Testis (tissue), 2 donors: ENCODE measurements at regions not wholly inside any gene's neighbourhood (a gene's known extent, or its start where the extent isn't known, plus 50 kb on each side); places are given as distances from the start of the nearest gene placed in this dataset.

ENCODE experiments used
- DNase-seq: peaks from one replicate; pipeline ENCODE4 v3.0.0-alpha.2; 2019
- H3K27ac ChIP-seq, 2 donors: fragments of 200-600 bp; sonication (generic); one replicate each; pipeline ENCODE4 v1.5.1; 2019
- H3K27me3 ChIP-seq: fragments of 200-600 bp; sonication (generic); one replicate; pipeline ENCODE4 v1.5.1; 2019
- H3K36me3 ChIP-seq: fragments of 200-600 bp; sonication (generic); one replicate; pipeline ENCODE4 v1.5.1; 2017; ENCODE audit warnings: low read depth; ENCODE audit errors: missing control alignments
- H3K4me1 ChIP-seq: fragments of 200-600 bp; sonication (generic); one replicate; pipeline ENCODE4 v1.5.1; 2019
- H3K4me3 ChIP-seq, 2 donors: fragments of 200-600 bp; sonication (generic); one replicate each; pipeline ENCODE4 v1.5.1; 2017 to 2019
- H3K9me3 ChIP-seq: fragments of 200-600 bp; sonication (generic); one replicate; pipeline ENCODE4 v1.5.1; 2017
- POLR2A ChIP-seq: fragments of 450-650 bp; IDR thresholded peaks from one replicate; pipeline ENCODE4 v1.6.1; 2017; ENCODE audit warnings: antibody characterized with exemption, mild to moderate bottlenecking, moderate library complexity
- WGBS, 2 donors: methylation state at CpG; one replicate each; pipeline ENCODE4 v1.1.5; 2018; 5-methylcytosine and 5-hydroxymethylcytosine counted together
- intact Hi-C: fragments of 100-400 bp; cut with DNase I; formaldehyde crosslinking; loops from one replicate; pipeline ENCODE4 v1.15.1; 2023; ENCODE audit warnings: low total_unique reads
- TF ChIP-seq, protein P1 (sequence below), 3 experiments: fragments of 450-650 bp in 2 of 3; fragments of 200-600 bp in 1 of 3; sonication (generic) in 1 of 3; IDR thresholded peaks; one replicate each; pipeline ENCODE4 v1.5.1; 2016 to 2019; ENCODE audit warnings: antibody characterized with exemption in 3 of 3, mild to moderate bottlenecking in 2 of 3, moderate library complexity in 1 of 3

DNA sequence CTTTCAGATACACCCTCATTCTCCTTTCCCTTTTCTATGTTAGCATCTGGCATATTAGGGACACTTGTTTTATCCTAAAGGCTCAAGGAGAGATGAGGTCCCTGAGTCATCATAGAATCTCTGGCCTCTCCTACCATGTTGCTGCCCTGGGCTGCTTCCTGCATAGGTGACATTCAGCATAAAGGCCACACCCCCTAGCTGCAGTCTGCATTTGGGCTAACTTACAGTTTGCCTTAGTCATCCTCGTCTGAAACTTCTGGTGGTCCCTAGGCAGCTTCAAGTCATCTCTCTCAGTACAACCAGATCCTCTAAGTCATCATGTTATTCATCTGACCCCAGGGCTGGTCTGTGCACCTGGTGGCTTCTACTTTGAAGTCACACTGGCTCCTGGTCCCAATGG lies 982.7 kb upstream of the NR2F2 start:
- Histone ChIP-seq H3K4me3 (no peak overlapping the region), H3K4me1 (no peaks in the 10 kb centered on the region), H3K9me3 (no peaks in the 10 kb centered on the region), H3K36me3 (no peaks in the 10 kb centered on the region), H3K27ac (no peak overlapping the region), H3K27me3 (no peaks in the 10 kb centered on the region)
- TF ChIP-seq, protein P1, sequence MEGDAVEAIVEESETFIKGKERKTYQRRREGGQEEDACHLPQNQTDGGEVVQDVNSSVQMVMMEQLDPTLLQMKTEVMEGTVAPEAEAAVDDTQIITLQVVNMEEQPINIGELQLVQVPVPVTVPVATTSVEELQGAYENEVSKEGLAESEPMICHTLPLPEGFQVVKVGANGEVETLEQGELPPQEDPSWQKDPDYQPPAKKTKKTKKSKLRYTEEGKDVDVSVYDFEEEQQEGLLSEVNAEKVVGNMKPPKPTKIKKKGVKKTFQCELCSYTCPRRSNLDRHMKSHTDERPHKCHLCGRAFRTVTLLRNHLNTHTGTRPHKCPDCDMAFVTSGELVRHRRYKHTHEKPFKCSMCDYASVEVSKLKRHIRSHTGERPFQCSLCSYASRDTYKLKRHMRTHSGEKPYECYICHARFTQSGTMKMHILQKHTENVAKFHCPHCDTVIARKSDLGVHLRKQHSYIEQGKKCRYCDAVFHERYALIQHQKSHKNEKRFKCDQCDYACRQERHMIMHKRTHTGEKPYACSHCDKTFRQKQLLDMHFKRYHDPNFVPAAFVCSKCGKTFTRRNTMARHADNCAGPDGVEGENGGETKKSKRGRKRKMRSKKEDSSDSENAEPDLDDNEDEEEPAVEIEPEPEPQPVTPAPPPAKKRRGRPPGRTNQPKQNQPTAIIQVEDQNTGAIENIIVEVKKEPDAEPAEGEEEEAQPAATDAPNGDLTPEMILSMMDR (IDR thresholded peaks at IDR 0.05): no peak
- TF ChIP-seq POLR2A: no peak
- DNase-seq: no peak
- WGBS, 2 donors: 69 to 84% methylated on average over 1 of the region's 1 CpG
- intact Hi-C loops: no loop called here

DNA sequence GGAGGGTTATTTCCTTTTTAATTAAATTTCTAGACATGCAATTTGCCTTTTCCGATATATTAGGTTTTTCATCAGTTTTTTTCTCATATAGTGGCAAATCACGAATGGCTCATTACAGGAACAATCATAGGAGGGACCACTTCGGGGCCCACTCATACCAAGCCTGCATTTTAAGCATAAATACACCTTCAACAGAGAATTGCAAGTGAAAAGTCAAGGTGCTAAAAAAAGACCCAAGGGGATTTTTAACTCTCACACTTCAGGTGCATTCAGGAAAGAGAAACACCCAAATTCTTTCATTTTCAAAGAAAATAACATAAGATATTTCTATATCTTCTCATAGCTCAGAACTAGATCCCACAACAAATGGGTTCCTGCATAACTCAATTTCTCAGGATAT lies 979.6 kb upstream of the NR2F2 start:
- intact Hi-C loops: no loop called here
- Histone ChIP-seq H3K36me3 (no peaks in the 10 kb centered on the region), H3K4me1 (no peaks in the 10 kb centered on the region), H3K27ac (no peak overlapping the region), H3K27me3 (no peaks in the 10 kb centered on the region), H3K4me3 (no peak overlapping the region), H3K9me3 (no peaks in the 10 kb centered on the region)
- TF ChIP-seq, protein P1 (IDR thresholded peaks at IDR 0.05): no peak
- no peak for TF ChIP-seq POLR2A
- no peak for DNase-seq
- 65 to 74% methylated on average over 3 of the region's 3 CpGs for WGBS, 2 donors

DNA sequence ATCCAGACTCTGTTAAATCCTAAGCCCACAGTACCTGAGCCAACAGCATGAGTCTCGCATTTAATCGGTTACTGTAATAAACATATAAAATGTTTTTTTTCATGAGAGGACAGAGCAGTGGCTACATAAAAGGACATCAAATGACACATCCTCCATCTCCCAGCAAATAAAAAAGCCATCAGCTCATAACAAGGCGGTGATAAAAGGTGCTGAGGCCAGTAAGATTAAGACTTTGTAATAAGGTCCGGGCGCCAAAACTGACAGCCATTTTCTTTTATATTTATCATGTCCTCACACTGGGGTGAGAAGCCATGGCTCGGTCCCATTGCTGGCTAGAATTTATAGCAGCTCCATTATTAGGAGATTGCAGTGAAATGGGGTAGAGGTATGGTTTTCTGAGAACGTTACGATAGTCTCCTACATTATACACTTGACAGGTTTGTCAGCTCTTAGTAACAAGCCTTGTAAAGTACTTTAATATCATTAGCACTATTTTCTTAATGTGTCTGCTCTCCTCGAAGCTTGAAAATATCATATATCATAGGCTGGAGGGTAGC lies 977.8 kb upstream of the NR2F2 start:
- Histone ChIP-seq H3K9me3 (no peaks in the 10 kb centered on the region), H3K36me3 (no peaks in the 10 kb centered on the region), H3K27me3 (no peaks in the 10 kb centered on the region), H3K4me1 (no peaks in the 10 kb centered on the region), H3K4me3 (no peak overlapping the region), H3K27ac (no peak overlapping the region)
- TF ChIP-seq, protein P1 (IDR thresholded peaks at IDR 0.05): no peak
- TF ChIP-seq POLR2A: no peak
- DNase-seq: no peak
- 72 to 78% methylated on average over 9 of the region's 9 CpGs for WGBS, 2 donors
- intact Hi-C loops: no loop called here

DNA sequence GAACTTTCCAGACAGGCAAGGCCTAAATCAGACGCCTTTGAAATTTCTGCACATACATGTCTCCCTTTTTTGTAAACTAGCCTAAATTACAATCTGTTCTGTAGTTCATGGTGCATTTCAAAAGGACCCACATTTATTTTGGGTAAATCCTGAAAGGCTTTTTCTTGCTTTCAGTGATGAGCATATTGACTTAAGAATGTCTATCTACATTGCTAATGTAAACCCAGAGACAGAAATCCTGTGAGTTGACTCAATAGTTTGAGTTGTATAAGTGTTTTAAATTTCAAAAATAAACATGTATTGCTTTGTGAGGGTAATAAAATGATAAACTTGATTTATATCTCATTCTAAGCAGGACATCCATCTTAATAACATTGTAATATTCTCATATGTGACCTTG lies 977.0 kb upstream of the NR2F2 start:
- Histone ChIP-seq H3K36me3 (no peaks in the 10 kb centered on the region), H3K9me3 (no peaks in the 10 kb centered on the region), H3K27ac (no peak overlapping the region), H3K4me3 (no peak overlapping the region), H3K4me1 (no peaks in the 10 kb centered on the region), H3K27me3 (no peaks in the 10 kb centered on the region)
- intact Hi-C loops: no loop called here
- TF ChIP-seq, protein P1 (IDR thresholded peaks at IDR 0.05): no peak
- no peak for DNase-seq
- WGBS, 2 donors: 79 to 88% methylated on average over 1 of the region's 1 CpG

DNA sequence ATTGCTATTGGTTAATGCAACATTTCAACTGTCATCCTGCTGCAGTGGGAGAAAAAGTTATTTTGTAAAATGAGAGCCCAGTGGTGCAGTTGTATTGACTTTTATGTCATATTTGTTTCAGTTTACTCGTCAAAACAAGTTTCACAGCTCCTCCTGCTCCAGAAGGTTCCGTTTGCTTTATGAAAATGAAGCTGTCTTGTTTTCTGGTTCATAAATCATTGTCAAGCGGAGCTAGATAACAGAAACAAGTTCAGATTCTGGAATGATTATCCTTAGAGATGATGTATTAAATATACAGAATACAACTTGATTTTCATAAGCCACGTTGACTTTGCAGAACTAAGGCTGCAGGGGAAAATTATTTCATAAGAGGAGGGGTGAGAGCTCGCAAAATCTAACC lies 970.5 kb upstream of the NR2F2 start:
- WGBS, 2 donors: 85 to 95% methylated on average over 5 of the region's 5 CpGs
- intact Hi-C loops: no loop called here
- H3K27ac ChIP-seq: no peak overlapping the region

More for the DNA sequence above, 970.5 kb upstream of the NR2F2 start:
- no peaks in the 10 kb centered on the region for H3K4me1 ChIP-seq
- H3K27me3 ChIP-seq: no peaks in the 10 kb centered on the region
- no peak for DNase-seq
- no peaks in the 10 kb centered on the region for H3K9me3 ChIP-seq
- H3K4me3 ChIP-seq: no peak overlapping the region
- TF ChIP-seq, protein P1 (IDR thresholded peaks at IDR 0.05): no peak
- no peak for TF ChIP-seq POLR2A
- no peaks in the 10 kb centered on the region for H3K36me3 ChIP-seq
